Left lung (tissue), 4 donors: ENCODE measurements at regions not wholly inside any gene's neighbourhood (a gene's known extent, or its start where the extent isn't known, plus 50 kb on each side); places are given as distances from the start of the nearest gene placed in this dataset.

Experiments
- ATAC-seq: fragments of 200-7000 bp; cut with Tn5 transposase; one replicate; pipeline ENCODE4 v1.9.1; 2020; ENCODE audit warnings: moderate library complexity
- DNase-seq, 4 donors: peaks; one replicate each; pipeline ENCODE4 v3.0.0-alpha.2; 2013 to 2020
- H3K27ac ChIP-seq, 2 donors: fragments of 200-600 bp; sonication (generic) in 1 of 2; one replicate each; pipeline versions ENCODE4 v1.5.0 to v1.8.0; 2020 to 2021
- H3K27me3 ChIP-seq, 2 donors: fragments of 200-600 bp; sonication (generic) in 1 of 2; one replicate each; pipeline versions ENCODE4 v1.5.0 to v1.8.0; 2020 to 2021
- H3K36me3 ChIP-seq, 2 donors: fragments of 200-600 bp; sonication (generic) in 1 of 2; one replicate each; pipeline versions ENCODE4 v1.5.0 to v1.8.0; 2020 to 2021
- H3K4me1 ChIP-seq, 2 donors: fragments of 200-600 bp; one replicate each; pipeline ENCODE4 v1.8.0; 2021
- H3K4me3 ChIP-seq, 2 donors: fragments of 200-600 bp; sonication (generic) in 1 of 2; one replicate each; pipeline versions ENCODE4 v1.5.0 to v1.8.0; 2020 to 2021; ENCODE audit warnings: mild to moderate bottlenecking in 1 of 2
- H3K9me3 ChIP-seq, 2 donors: fragments of 200-600 bp; sonication (generic) in 1 of 2; one replicate each; pipeline versions ENCODE4 v1.5.0 to v1.8.0; 2020 to 2021
- CTCF ChIP-seq, 2 donors: fragments of 200-600 bp; sonication (generic) in 1 of 2; IDR thresholded peaks; one replicate each; pipeline versions ENCODE4 v1.5.0 to v1.8.0; 2021; ENCODE audit warnings: antibody characterized with exemption in 2 of 2
- intact Hi-C, 2 donors: fragments of 100-400 bp; cut with DNase I; formaldehyde crosslinking; loops; one replicate each; pipeline versions ENCODE4 v1.11.2 to v1.14.2; 2022
- donor health status: DM: no; HTN: yes; CAD: no.
- donor health status: DM: no; HTN: no; CAD: no.

- H3K27me3 ChIP-seq: peaks cover 0 to 46% of the 10 kb centered on the region in 2 donors
- no peak for DNase-seq
- no peaks in the 10 kb centered on the region for H3K36me3 ChIP-seq
- no peak overlapping the region for H3K27ac ChIP-seq
- intact Hi-C loops: no loop called here
- TF ChIP-seq CTCF (IDR thresholded peaks at IDR 0.05): no peak
- H3K9me3 ChIP-seq: peaks cover 0 to 10% of the 10 kb centered on the region in 2 donors
- ATAC-seq: no peak
- no peaks in the 10 kb centered on the region for H3K4me1 ChIP-seq
- H3K4me3 ChIP-seq: no peak overlapping the region
Observed at GRCh38 chr20:56800088-56800487, 171.0 kb downstream of the TFAP2C start.

- H3K4me1 ChIP-seq: no peaks in the 10 kb centered on the region
- TF ChIP-seq CTCF (IDR thresholded peaks at IDR 0.05): no peak
- no peak for ATAC-seq
- no peaks in the 10 kb centered on the region for H3K36me3 ChIP-seq
- intact Hi-C loops: no loop called here
- H3K27ac ChIP-seq: no peak overlapping the region
- H3K27me3 ChIP-seq: peaks cover 0 to 56% of the 10 kb centered on the region in 2 donors
- H3K4me3 ChIP-seq: no peak overlapping the region
- peaks cover 0 to 10% of the 10 kb centered on the region in 2 donors for H3K9me3 ChIP-seq
- DNase-seq: no peak
Observed at GRCh38 chr20:56801971-56802755, 173.1 kb downstream of the TFAP2C start.

GRCh38 chr20:56802805-56803204 lies 173.7 kb downstream of the TFAP2C start:
- H3K4me3 ChIP-seq: no peak overlapping the region
- no peak for DNase-seq
- intact Hi-C loops: no loop called here
- H3K36me3 ChIP-seq: no peaks in the 10 kb centered on the region
- no peaks in the 10 kb centered on the region for H3K4me1 ChIP-seq
- no peak for TF ChIP-seq CTCF (IDR thresholded peaks at IDR 0.05)
- no peak for ATAC-seq
- H3K9me3 ChIP-seq: peaks cover 0 to 10% of the 10 kb centered on the region in 2 donors
- peaks cover 0 to 62% of the 10 kb centered on the region in 2 donors for H3K27me3 ChIP-seq
- no peak overlapping the region for H3K27ac ChIP-seq

- no peaks in the 10 kb centered on the region for H3K4me1 ChIP-seq
- ATAC-seq (no peak), DNase-seq (no peak)
- H3K36me3 ChIP-seq: no peaks in the 10 kb centered on the region
- no peak overlapping the region for H3K27ac ChIP-seq
- TF ChIP-seq CTCF (IDR thresholded peaks at IDR 0.05): no peak
- H3K27me3 ChIP-seq: peaks cover 0 to 81% of the 10 kb centered on the region in 2 donors
- H3K9me3 ChIP-seq: no peaks in the 10 kb centered on the region
- H3K4me3 ChIP-seq: no peak overlapping the region
- intact Hi-C loops: no loop called here
Observed at GRCh38 chr20:56805313-56805712, 176.2 kb downstream of the TFAP2C start.

GRCh38 chr20:56805966-56806365 lies 176.9 kb downstream of the TFAP2C start:
- no peak for TF ChIP-seq CTCF (IDR thresholded peaks at IDR 0.05)
- intact Hi-C loops: no loop called here
- no peaks in the 10 kb centered on the region for H3K9me3 ChIP-seq
- ATAC-seq: no peak
- no peak overlapping the region for H3K4me3 ChIP-seq
- no peaks in the 10 kb centered on the region for H3K36me3 ChIP-seq
- DNase-seq: no peak
- H3K27me3 ChIP-seq: peaks cover 0 to 74% of the 10 kb centered on the region in 2 donors
- no peaks in the 10 kb centered on the region for H3K4me1 ChIP-seq
- H3K27ac ChIP-seq: no peak overlapping the region
